A549 (cell line): ENCODE measurements at regions not wholly inside any gene's neighbourhood (a gene's known extent, or its start where the extent isn't known, plus 50 kb on each side); places are given as distances from the start of the nearest gene placed in this dataset.

Experiments
- NR3C1 ChIP-seq: fragments of >200 bp; sonication (Bioruptor Twin); formaldehyde crosslinking; IDR thresholded peaks from 3 replicates; pipeline ENCODE4 v1.6.1; 2017
- POLR2A ChIP-seq: IDR thresholded peaks from 2 replicates; pipeline ENCODE4 v1.6.1; 2012; ENCODE audit warnings: mild to moderate bottlenecking, low read length
- RAD21 ChIP-seq, 2 experiments: fragments of >200 bp in 1 of 2; sonication (Bioruptor Twin) in 1 of 2; formaldehyde crosslinking in 1 of 2; IDR thresholded peaks in 1 of 2; conservative IDR thresholded peaks in 1 of 2; 2 replicates in 1 of 2; 3 replicates in 1 of 2; pipeline ENCODE4 v1.6.1; 2012 to 2018; ENCODE audit warnings: inconsistent platforms in 1 of 2
- RNF2 ChIP-seq: fragments of 200-600 bp; sonication (generic); IDR thresholded peaks from 2 replicates; pipeline ENCODE4 v1.6.1; 2016; ENCODE audit warnings: low read depth, mild to moderate bottlenecking, antibody characterized with exemption, moderate library complexity, borderline replicate concordance
- ZSCAN20 ChIP-seq: fragments of 250-450 bp; sonication (Bioruptor Pico); IDR thresholded peaks from 2 replicates; pipeline ENCODE4 v1.8.0; 2022; ENCODE audit warnings: mild to moderate bottlenecking, moderate library complexity
- TF ChIP-seq, protein P1 (sequence below): fragments of >200 bp; sonication (Bioruptor Twin); formaldehyde crosslinking; IDR thresholded peaks from 3 replicates; pipeline ENCODE4 v1.5.1; 2016
- TF ChIP-seq, protein P2 (sequence below): IDR thresholded peaks from 2 replicates; pipeline ENCODE4 v1.6.1; 2012
- TF ChIP-seq, protein P3 (sequence below): fragments of 450-650 bp; IDR thresholded peaks from 2 replicates; pipeline ENCODE4 v1.6.1; 2014; ENCODE audit warnings: antibody characterized with exemption
- TF ChIP-seq, protein P4 (sequence below): IDR thresholded peaks from 2 replicates; pipeline ENCODE4 v1.6.1; 2012

DNA sequence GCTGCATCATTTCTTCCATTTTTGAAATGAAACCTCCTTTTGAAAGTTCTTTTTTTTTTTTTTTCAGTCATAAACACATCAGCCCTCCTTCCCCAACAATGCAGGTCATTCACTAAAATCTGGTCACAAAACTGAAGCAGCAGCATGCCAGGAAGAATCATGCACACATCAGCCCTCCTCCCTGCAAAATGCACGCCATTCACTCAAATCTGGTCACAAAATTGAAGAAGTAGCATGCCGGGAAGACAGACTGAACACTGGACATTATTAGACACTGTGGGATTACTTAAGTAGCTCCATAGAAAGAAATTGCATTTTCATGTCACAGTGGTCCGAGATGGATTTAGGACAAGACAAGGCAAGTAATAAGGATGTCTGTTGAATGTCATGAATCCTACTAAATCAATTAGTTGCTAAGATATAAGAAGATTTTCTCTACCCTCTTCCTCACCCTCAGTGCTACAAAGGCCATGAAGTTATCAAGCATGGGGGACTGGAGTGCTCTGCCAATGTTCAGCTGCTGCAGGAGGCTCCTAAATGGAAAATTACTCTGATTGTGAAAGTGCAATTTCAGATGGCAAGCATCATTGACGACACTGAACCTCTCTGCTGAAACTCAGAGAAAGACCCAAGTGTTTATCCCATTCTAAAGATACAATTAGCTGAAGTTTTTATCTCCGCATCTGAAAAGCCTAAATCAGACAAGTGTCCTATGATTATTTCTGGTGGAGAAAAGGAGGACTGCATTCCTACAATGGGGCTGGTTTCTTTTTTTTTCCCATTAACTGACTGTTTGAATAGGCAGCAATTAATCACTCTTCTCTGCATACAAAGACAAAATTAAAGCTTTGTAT is 913.2 kb downstream of the DIAPH3 start:
- TF ChIP-seq, protein P1, sequence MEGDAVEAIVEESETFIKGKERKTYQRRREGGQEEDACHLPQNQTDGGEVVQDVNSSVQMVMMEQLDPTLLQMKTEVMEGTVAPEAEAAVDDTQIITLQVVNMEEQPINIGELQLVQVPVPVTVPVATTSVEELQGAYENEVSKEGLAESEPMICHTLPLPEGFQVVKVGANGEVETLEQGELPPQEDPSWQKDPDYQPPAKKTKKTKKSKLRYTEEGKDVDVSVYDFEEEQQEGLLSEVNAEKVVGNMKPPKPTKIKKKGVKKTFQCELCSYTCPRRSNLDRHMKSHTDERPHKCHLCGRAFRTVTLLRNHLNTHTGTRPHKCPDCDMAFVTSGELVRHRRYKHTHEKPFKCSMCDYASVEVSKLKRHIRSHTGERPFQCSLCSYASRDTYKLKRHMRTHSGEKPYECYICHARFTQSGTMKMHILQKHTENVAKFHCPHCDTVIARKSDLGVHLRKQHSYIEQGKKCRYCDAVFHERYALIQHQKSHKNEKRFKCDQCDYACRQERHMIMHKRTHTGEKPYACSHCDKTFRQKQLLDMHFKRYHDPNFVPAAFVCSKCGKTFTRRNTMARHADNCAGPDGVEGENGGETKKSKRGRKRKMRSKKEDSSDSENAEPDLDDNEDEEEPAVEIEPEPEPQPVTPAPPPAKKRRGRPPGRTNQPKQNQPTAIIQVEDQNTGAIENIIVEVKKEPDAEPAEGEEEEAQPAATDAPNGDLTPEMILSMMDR = no peak
- TF ChIP-seq NR3C1 = no peak
- TF ChIP-seq, protein P2, sequence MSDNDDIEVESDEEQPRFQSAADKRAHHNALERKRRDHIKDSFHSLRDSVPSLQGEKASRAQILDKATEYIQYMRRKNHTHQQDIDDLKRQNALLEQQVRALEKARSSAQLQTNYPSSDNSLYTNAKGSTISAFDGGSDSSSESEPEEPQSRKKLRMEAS = no peak
- TF ChIP-seq POLR2A = no peak
- TF ChIP-seq, protein P3, sequence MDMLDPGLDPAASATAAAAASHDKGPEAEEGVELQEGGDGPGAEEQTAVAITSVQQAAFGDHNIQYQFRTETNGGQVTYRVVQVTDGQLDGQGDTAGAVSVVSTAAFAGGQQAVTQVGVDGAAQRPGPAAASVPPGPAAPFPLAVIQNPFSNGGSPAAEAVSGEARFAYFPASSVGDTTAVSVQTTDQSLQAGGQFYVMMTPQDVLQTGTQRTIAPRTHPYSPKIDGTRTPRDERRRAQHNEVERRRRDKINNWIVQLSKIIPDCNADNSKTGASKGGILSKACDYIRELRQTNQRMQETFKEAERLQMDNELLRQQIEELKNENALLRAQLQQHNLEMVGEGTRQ = no peak
- no peak for TF ChIP-seq RNF2
- no peak for TF ChIP-seq ZSCAN20
- no peak for TF ChIP-seq RAD21 (conservative IDR thresholded peaks at IDR 0.05 in 1 of 2, IDR thresholded peaks at IDR 0.05 in 1 of 2)
- TF ChIP-seq, protein P4, sequence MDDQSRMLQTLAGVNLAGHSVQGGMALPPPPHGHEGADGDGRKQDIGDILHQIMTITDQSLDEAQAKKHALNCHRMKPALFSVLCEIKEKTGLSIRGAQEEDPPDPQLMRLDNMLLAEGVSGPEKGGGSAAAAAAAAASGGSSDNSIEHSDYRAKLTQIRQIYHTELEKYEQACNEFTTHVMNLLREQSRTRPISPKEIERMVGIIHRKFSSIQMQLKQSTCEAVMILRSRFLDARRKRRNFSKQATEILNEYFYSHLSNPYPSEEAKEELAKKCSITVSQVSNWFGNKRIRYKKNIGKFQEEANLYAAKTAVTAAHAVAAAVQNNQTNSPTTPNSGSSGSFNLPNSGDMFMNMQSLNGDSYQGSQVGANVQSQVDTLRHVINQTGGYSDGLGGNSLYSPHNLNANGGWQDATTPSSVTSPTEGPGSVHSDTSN = no peak
